Dermis blood vessel endothelial cell (primary cell): ENCODE measurements at regions not wholly inside any gene's neighbourhood (a gene's known extent, or its start where the extent isn't known, plus 50 kb on each side); places are given as distances from the start of the nearest gene placed in this dataset.

Experiments
- DNase-seq: peaks from one replicate; pipeline ENCODE4 v3.0.0; 2010

DNA sequence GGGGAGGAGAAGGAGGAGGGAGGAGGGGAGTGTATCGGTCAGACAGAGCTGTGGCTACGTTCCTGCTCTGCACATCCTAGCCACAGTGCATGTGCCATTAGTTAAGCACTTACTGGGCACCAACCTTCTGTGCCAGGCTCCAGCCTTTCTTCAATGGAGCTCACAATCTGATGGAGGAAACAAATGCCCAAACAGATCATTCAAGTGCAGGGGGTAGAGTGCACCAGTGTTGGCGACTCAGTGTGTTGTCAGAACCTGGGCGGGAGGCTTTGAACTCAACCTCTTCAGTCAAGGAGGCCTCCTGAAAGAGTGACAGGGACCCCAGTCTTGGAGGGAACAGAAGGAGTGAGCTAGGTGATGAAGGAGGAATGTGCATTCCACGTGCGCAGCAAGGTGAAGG, 51.9 kb upstream of the SHB start:
- DNase-seq: no peak

DNA sequence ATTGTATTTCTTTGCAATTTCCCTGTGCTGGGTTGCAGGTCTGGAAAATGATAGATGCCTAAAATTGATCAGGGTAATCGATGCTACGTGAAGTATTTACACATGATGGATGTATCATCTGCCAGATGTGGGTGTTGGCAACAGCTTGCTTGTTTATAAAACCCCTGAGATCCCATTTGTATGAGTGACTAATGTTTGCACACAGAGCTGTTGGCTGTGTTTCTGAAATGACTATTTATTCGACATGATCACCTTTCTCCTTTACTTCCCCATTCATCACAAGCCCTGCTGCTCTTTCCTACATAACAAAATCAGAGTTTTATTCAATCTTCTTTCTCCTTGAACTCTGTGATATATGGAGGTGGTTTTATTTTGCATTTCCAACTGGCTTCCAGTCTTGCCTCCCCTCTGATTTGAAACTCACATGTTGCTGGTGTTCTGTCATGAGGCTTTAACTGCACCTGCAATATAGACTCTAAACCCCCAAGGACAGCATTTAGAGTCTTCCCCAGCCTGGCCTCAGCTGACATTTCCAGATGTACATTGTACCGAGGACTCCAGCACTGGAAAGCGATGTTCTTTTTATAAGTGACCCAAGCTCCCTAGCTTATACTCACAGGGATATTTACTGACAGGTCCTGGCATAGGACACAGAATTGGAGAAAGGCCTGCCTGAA, 50.7 kb upstream of the SHB start:
- DNase-seq: no peak

DNA sequence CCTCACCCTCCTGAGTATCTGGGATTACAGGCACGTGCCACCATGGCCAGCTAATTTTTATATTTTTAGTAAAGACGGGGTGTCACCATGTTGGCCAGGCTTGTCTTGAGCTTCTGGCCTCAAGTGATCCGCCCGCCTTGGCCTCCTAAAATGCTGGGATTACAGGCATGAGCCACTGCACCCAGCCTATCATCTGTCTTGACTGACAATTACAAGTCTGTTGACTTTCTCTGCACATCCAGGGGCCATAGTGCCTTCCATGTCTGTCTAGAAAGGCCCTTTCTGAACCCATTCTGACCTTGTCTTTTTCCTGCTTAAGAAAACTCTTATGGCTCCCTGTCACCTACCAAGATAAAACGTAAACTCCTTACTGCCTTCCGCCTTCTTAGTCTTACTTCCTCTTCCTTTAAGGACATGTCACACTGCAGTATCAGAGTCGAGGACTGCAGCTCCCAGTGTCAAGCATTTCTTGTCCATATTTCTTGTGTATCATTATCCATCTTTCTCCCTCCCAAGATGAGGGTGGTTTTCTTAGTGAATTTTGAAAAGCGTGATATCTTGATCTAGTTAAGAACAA, 49.9 kb upstream of the SHB start:
- DNase-seq: no peak
